Superior temporal gyrus (tissue), 1 donor: ENCODE measurements at regions not wholly inside any gene's neighbourhood (a gene's known extent, or its start where the extent isn't known, plus 50 kb on each side); places are given as distances from the start of the nearest gene placed in this dataset.
"Not testable (repeated sequence)": the region's sequence is repeated elsewhere in the genome, so short reads cannot be mapped to it uniquely, and the experiment has no call there.

ENCODE experiments used
- DNase-seq: peaks from one replicate; pipeline ENCODE4 v3.0.0-alpha.2; 2016; ENCODE audit errors: extremely low spot score

GRCh38 chr2:198307093-198307492 lies 502.7 kb downstream of the PLCL1 start:
- no peak for DNase-seq

GRCh38 chr2:198304859-198305258 lies 500.5 kb downstream of the PLCL1 start:
- no peak for DNase-seq

- DNase-seq: no peak
Observed at GRCh38 chr2:198297350-198297749, 493.0 kb downstream of the PLCL1 start.

- peak; percentile 91 for DNase-seq
Observed at GRCh38 chr2:198296665-198297308, 492.4 kb downstream of the PLCL1 start.

GRCh38 chr2:198293281-198293680 lies 488.9 kb downstream of the PLCL1 start:
- DNase-seq: no peak

GRCh38 chr2:198289811-198290210 lies 485.4 kb downstream of the PLCL1 start:
- no peak for DNase-seq

GRCh38 chr2:198287706-198288105 lies 483.3 kb downstream of the PLCL1 start:
- DNase-seq: no peak

GRCh38 chr2:198285216-198285615 lies 480.8 kb downstream of the PLCL1 start:
- DNase-seq: peak; percentile 48

- DNase-seq: no peak
Observed at GRCh38 chr2:198283146-198283545, 478.8 kb downstream of the PLCL1 start.

GRCh38 chr2:198282061-198282460 lies 477.7 kb downstream of the PLCL1 start:
- DNase-seq: no peak

GRCh38 chr2:198280145-198280544 lies 475.8 kb downstream of the PLCL1 start:
- no peak for DNase-seq

- no peak for DNase-seq
Observed at GRCh38 chr2:198279026-198279425, 474.6 kb downstream of the PLCL1 start.

GRCh38 chr2:198277181-198277580 lies 472.8 kb downstream of the PLCL1 start:
- DNase-seq: no peak

GRCh38 chr2:198273660-198274059 lies 469.3 kb downstream of the PLCL1 start:
- peak; percentile 77 for DNase-seq

GRCh38 chr2:198270157-198270556 lies 465.8 kb downstream of the PLCL1 start:
- DNase-seq: not testable (repeated sequence)

- no peak for DNase-seq
Observed at GRCh38 chr2:198268519-198268918, 464.1 kb downstream of the PLCL1 start.

- no peak for DNase-seq
Observed at GRCh38 chr2:198259496-198259895, 455.1 kb downstream of the PLCL1 start.

- DNase-seq: no peak
Observed at GRCh38 chr2:198254536-198255090, 450.2 kb downstream of the PLCL1 start.

GRCh38 chr2:198253995-198254394 lies 449.6 kb downstream of the PLCL1 start:
- DNase-seq: no peak

GRCh38 chr2:198252472-198252871 lies 448.1 kb downstream of the PLCL1 start:
- DNase-seq: no peak

- DNase-seq: no peak
Observed at GRCh38 chr2:198242093-198242492, 437.7 kb downstream of the PLCL1 start.

- DNase-seq: no peak
Observed at GRCh38 chr2:198238429-198238828, 434.0 kb downstream of the PLCL1 start.

GRCh38 chr2:198236338-198236737 lies 431.9 kb downstream of the PLCL1 start:
- DNase-seq: no peak

- DNase-seq: no peak
Observed at GRCh38 chr2:198232281-198232680, 427.9 kb downstream of the PLCL1 start.
